Testis (tissue), 2 donors: ENCODE measurements at regions not wholly inside any gene's neighbourhood (a gene's known extent, or its start where the extent isn't known, plus 50 kb on each side); places are given as distances from the start of the nearest gene placed in this dataset.

Experiments used
- CTCF ChIP-seq, 3 experiments: fragments of 450-650 bp in 2 of 3; fragments of 200-600 bp in 1 of 3; sonication (generic) in 1 of 3; IDR thresholded peaks; one replicate each; pipeline ENCODE4 v1.5.1; 2016 to 2019; ENCODE audit warnings: antibody characterized with exemption in 3 of 3, mild to moderate bottlenecking in 2 of 3, moderate library complexity in 1 of 3
- POLR2A ChIP-seq: fragments of 450-650 bp; IDR thresholded peaks from one replicate; pipeline ENCODE4 v1.6.1; 2017; ENCODE audit warnings: antibody characterized with exemption, mild to moderate bottlenecking, moderate library complexity

DNA sequence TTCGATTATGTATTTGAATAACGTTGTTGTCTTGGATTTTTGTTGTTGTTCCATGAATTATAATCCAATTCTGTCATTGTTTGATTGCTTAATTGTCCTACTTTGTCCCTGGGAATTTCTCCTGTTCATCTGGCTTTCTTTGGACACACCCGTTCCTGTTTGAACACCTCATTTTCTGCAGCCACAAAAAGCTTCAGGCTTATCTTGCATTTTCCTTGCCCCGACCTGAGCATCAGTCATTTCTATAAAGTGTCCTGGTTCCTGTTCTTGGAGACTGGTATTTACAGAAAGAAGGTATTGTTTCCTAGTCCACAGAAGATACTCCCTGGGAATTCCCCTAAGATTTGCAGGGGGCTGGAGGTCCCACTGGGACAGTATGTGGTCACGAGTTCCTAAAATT lies 731.8 kb upstream of the ARGLU1 start:
- TF ChIP-seq POLR2A = no peak
- TF ChIP-seq CTCF (IDR thresholded peaks at IDR 0.05) = no peak
